Neural cell (in vitro differentiated cells): ENCODE measurements at regions not wholly inside any gene's neighbourhood (a gene's known extent, or its start where the extent isn't known, plus 50 kb on each side); places are given as distances from the start of the nearest gene placed in this dataset.

Source experiments
- H2AFZ ChIP-seq: fragments of 200-600, 300-800 bp; sonication (generic), shearing (Covaris generic); 2 replicates; pipeline ENCODE4 v1.6.0; 2014; ENCODE audit warnings: low read depth, mild to moderate bottlenecking, antibody characterized with exemption, low read length, moderate library complexity
- H3F3A ChIP-seq: fragments of 200-600 bp; shearing (Covaris generic); 2 replicates; pipeline ENCODE4 v1.6.1; 2016; ENCODE audit warnings: mild to moderate bottlenecking, moderate library complexity, mixed read lengths, antibody characterized with exemption, low read length; ENCODE audit not compliant: insufficient read depth, poor library complexity, severe bottlenecking
- H3K27ac ChIP-seq: fragments of 200-600, 300-800 bp; sonication (generic), shearing (Covaris generic); 2 replicates; pipeline ENCODE4 v1.5.1; 2014; ENCODE audit warnings: mild to moderate bottlenecking, low read length, moderate library complexity
- H3K27me3 ChIP-seq: fragments of 300-800, 200-600 bp; sonication (generic), shearing (Covaris generic); 2 replicates; pipeline ENCODE4 v1.6.0; 2014; ENCODE audit warnings: mild to moderate bottlenecking, low read depth, low read length, moderate library complexity; ENCODE audit not compliant: insufficient read depth
- H3K36me3 ChIP-seq: fragments of 300-800, 200-600 bp; sonication (generic), shearing (Covaris generic); 2 replicates; pipeline ENCODE4 v1.5.1; 2014; ENCODE audit warnings: mild to moderate bottlenecking, antibody characterized with exemption, low read length, moderate library complexity; ENCODE audit not compliant: insufficient read depth
- H3K4me2 ChIP-seq: fragments of 300-800, 200-600 bp; sonication (generic), shearing (Covaris generic); 2 replicates; pipeline ENCODE4 v1.6.0; 2014; ENCODE audit warnings: mild to moderate bottlenecking, low read length
- H3K4me3 ChIP-seq: fragments of 300-800, 200-600 bp; sonication (generic), shearing (Covaris generic); 2 replicates; pipeline ENCODE4 v1.5.1; 2014; ENCODE audit warnings: mild to moderate bottlenecking, low read length, moderate library complexity
- H3K79me2 ChIP-seq: fragments of 200-600 bp; shearing (Covaris generic); replicated peaks from 2 replicates; pipeline ENCODE4 v1.6.0; 2014; ENCODE audit warnings: mild to moderate bottlenecking, low read length, moderate library complexity; ENCODE audit not compliant: insufficient read depth
- H3K9ac ChIP-seq: fragments of 300-800, 200-600 bp; sonication (generic), shearing (Covaris generic); 2 replicates; pipeline ENCODE4 v1.6.1; 2016; ENCODE audit warnings: mild to moderate bottlenecking, low read length, mixed read lengths
- H3K9me2 ChIP-seq: fragments of 200-600 bp; shearing (Covaris generic); 2 replicates; pipeline ENCODE4 v1.6.1; 2016; ENCODE audit warnings: mild to moderate bottlenecking, low read length, mixed read lengths; ENCODE audit not compliant: insufficient read depth
- H3K9me3 ChIP-seq: fragments of 200-600, 300-800 bp; sonication (generic), shearing (Covaris generic); 2 replicates; pipeline ENCODE4 v1.6.1; 2016; ENCODE audit warnings: mild to moderate bottlenecking, mixed run types, low read length, moderate library complexity, mixed read lengths
- H4K20me1 ChIP-seq: fragments of 200-600 bp; shearing (Covaris generic); 2 replicates; pipeline ENCODE4 v1.6.1; 2016; ENCODE audit warnings: mild to moderate bottlenecking, mixed run types; ENCODE audit not compliant: insufficient read depth
- EP300 ChIP-seq: fragments of 450-650 bp; conservative IDR thresholded peaks from 2 replicates; pipeline ENCODE4 v1.6.1; 2014; ENCODE audit warnings: antibody characterized with exemption, mild to moderate bottlenecking, moderate library complexity; ENCODE audit not compliant: poor library complexity, severe bottlenecking
- EZH2 ChIP-seq: fragments of 200-600, 300-800 bp; shearing (Covaris generic), sonication (generic); IDR thresholded peaks from 2 replicates; pipeline ENCODE4 v1.6.1; 2014; ENCODE audit warnings: antibody characterized with exemption, low read length, borderline replicate concordance, mild to moderate bottlenecking; ENCODE audit not compliant: insufficient read depth, poor library complexity, severe bottlenecking
- MXI1 ChIP-seq: fragments of 450-650 bp; conservative IDR thresholded peaks from 2 replicates; pipeline ENCODE4 v1.6.1; 2014; ENCODE audit warnings: antibody characterized with exemption, mild to moderate bottlenecking; ENCODE audit not compliant: poor library complexity, severe bottlenecking
- POLR2AphosphoS5 ChIP-seq: IDR thresholded peaks from 2 replicates; pipeline ENCODE4 v1.6.1; 2012
- RAD21 ChIP-seq: fragments of 450-650 bp; conservative IDR thresholded peaks from 2 replicates; pipeline ENCODE4 v1.6.1; 2014; ENCODE audit warnings: antibody characterized with exemption, mild to moderate bottlenecking, moderate library complexity
- REST ChIP-seq: IDR thresholded peaks from 2 replicates; pipeline ENCODE4 v1.6.1; 2012; ENCODE audit warnings: borderline replicate concordance
- SMC3 ChIP-seq: fragments of 450-650 bp; conservative IDR thresholded peaks from 2 replicates; pipeline ENCODE4 v1.6.1; 2014; ENCODE audit warnings: antibody characterized with exemption, mild to moderate bottlenecking, moderate library complexity; ENCODE audit not compliant: poor library complexity
- TAF1 ChIP-seq: IDR thresholded peaks from 2 replicates; pipeline ENCODE4 v1.6.1; 2012; ENCODE audit warnings: low read depth
- TF ChIP-seq, protein P1 (sequence below): fragments of 450-650 bp; IDR thresholded peaks from 2 replicates; pipeline ENCODE4 v1.5.1; 2014; ENCODE audit warnings: antibody characterized with exemption, mild to moderate bottlenecking, moderate library complexity; ENCODE audit not compliant: poor library complexity, severe bottlenecking

GRCh38 chr5:73256862-73257261, 83.9 kb downstream of the TMEM174 start:
- Histone ChIP-seq H3K27me3 (no peaks in the 10 kb centered on the region), H2AFZ (no peak overlapping the region), H3K79me2 (no peaks in the 10 kb centered on the region), H3K9ac (no peak overlapping the region), H3K27ac (no peak overlapping the region), H3K9me3 (no peaks in the 10 kb centered on the region), H3K4me2 (no peak overlapping the region), H3K9me2 (no peaks in the 10 kb centered on the region), H3K4me3 (no peak overlapping the region), H4K20me1 (no peaks in the 10 kb centered on the region), H3F3A (no peaks in the 10 kb centered on the region), H3K36me3 (no peaks in the 10 kb centered on the region)
- no peak for TF ChIP-seq RAD21
- no peak for TF ChIP-seq REST

- no peak overlapping the region for H2AFZ ChIP-seq
- TF ChIP-seq MXI1: no peak
- no peak overlapping the region for H3K4me3 ChIP-seq
- no peaks in the 10 kb centered on the region for H3K9me3 ChIP-seq
- no peaks in the 10 kb centered on the region for H3K79me2 ChIP-seq
- H3K27me3 ChIP-seq: no peaks in the 10 kb centered on the region
- no peak overlapping the region for H3K27ac ChIP-seq
- H3K9ac ChIP-seq: no peak overlapping the region
- H3K36me3 ChIP-seq: no peaks in the 10 kb centered on the region
- no peaks in the 10 kb centered on the region for H3F3A ChIP-seq
- H4K20me1 ChIP-seq: no peaks in the 10 kb centered on the region
- no peaks in the 10 kb centered on the region for H3K9me2 ChIP-seq
- H3K4me2 ChIP-seq: no peak overlapping the region
These were observed 83.5 kb downstream of the TMEM174 start for GRCh38 chr5:73256462-73256861.

DNA sequence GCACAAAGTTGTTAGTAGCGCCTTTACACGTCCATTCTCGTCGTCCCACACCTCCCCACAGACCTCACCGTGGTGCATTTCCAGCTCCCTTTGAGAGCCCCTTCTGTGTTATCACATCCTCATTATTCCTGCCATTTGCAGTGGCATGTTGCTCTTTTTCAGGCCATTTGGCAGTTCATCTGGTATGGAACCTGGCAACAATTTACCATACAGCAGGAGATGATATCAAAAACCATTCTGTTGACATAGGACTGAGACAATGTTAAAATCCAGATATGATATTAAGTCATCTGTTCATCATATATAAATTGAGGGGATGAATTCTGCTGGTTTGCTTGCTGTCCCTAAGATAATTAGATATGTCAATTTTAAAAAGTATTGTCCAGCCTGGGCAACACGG, 83.0 kb downstream of the TMEM174 start:
- H3K9me2 ChIP-seq: no peaks in the 10 kb centered on the region
- no peaks in the 10 kb centered on the region for H4K20me1 ChIP-seq
- no peak overlapping the region for H2AFZ ChIP-seq
- no peaks in the 10 kb centered on the region for H3K9me3 ChIP-seq
- H3K9ac ChIP-seq: no peak overlapping the region
- H3K4me2 ChIP-seq: no peak overlapping the region
- no peaks in the 10 kb centered on the region for H3K36me3 ChIP-seq
- no peaks in the 10 kb centered on the region for H3K27me3 ChIP-seq
- no peak overlapping the region for H3K4me3 ChIP-seq
- no peaks in the 10 kb centered on the region for H3F3A ChIP-seq
- H3K79me2 ChIP-seq: no peaks in the 10 kb centered on the region
- no peak overlapping the region for H3K27ac ChIP-seq
- no peak for TF ChIP-seq REST
- no peak for TF ChIP-seq EZH2
- no peak for TF ChIP-seq RAD21
- TF ChIP-seq MXI1: no peak
- TF ChIP-seq TAF1: no peak
- TF ChIP-seq, protein P1, sequence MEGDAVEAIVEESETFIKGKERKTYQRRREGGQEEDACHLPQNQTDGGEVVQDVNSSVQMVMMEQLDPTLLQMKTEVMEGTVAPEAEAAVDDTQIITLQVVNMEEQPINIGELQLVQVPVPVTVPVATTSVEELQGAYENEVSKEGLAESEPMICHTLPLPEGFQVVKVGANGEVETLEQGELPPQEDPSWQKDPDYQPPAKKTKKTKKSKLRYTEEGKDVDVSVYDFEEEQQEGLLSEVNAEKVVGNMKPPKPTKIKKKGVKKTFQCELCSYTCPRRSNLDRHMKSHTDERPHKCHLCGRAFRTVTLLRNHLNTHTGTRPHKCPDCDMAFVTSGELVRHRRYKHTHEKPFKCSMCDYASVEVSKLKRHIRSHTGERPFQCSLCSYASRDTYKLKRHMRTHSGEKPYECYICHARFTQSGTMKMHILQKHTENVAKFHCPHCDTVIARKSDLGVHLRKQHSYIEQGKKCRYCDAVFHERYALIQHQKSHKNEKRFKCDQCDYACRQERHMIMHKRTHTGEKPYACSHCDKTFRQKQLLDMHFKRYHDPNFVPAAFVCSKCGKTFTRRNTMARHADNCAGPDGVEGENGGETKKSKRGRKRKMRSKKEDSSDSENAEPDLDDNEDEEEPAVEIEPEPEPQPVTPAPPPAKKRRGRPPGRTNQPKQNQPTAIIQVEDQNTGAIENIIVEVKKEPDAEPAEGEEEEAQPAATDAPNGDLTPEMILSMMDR: no peak
- no peak for TF ChIP-seq POLR2AphosphoS5
- TF ChIP-seq SMC3: no peak
- TF ChIP-seq EP300: no peak
